Endothelial cell of umbilical vein (primary cell): ENCODE measurements at regions not wholly inside any gene's neighbourhood (a gene's known extent, or its start where the extent isn't known, plus 50 kb on each side); places are given as distances from the start of the nearest gene placed in this dataset.

ENCODE experiments used
- BruUV-seq: library from RNA; stranded (reverse); fragments of 400-500 nt; replicated peaks from 2 replicates; lab custom pipeline; 2021; lab: Mats Ljungman, UMichigan
- CTCF ChIA-PET: fragments of 300-600, 350-600 bp; sonication (Branson Sonifier 250); formaldehyde crosslinking; loops from one replicate; lab custom pipeline; 2021; ENCODE audit warnings: antibody characterized with exemption, inconsistent platforms; lab: Charles Lee
- POLR2A ChIA-PET: fragments of 300-600, 350-600 bp; sonication (Branson Sonifier 250); formaldehyde crosslinking; loops from one replicate; lab custom pipeline; 2021; ENCODE audit warnings: antibody characterized with exemption, inconsistent platforms; lab: Charles Lee
- DNase-seq: peaks from one replicate; pipeline ENCODE4 v3.0.0-alpha.2; 2011; ENCODE audit warnings: low read depth, low spot score
- FAIRE-seq: peaks from 2 replicates; lab custom pipeline; 2011; peaks lifted over from hg19 to GRCh38; lab: Jason Lieb, UNC
- H2AFZ ChIP-seq: 2 replicates; pipeline ENCODE4 v1.6.0; 2012; ENCODE audit warnings: low read depth, low read length, control low read depth, inconsistent platforms
- H3K27ac ChIP-seq: 2 replicates; pipeline ENCODE4 v1.5.1; 2011; ENCODE audit warnings: low read depth, mild to moderate bottlenecking, control low read depth, low read length, moderate library complexity; ENCODE audit not compliant: insufficient read depth
- H3K27me3 ChIP-seq, 2 experiments: 2 replicates each; pipeline versions ENCODE4 v1.6.0 to v1.6.1; 2011; ENCODE audit warnings: low read length in 2 of 2, mixed read lengths in 1 of 2; ENCODE audit not compliant: control insufficient read depth in 2 of 2, insufficient read depth in 2 of 2
- H3K36me3 ChIP-seq, 2 experiments: 2 replicates in 1 of 2; 3 replicates in 1 of 2; pipeline ENCODE4 v1.5.1; 2011; ENCODE audit warnings: low read length in 2 of 2, mild to moderate bottlenecking in 1 of 2, moderate library complexity in 1 of 2; ENCODE audit not compliant: control insufficient read depth in 2 of 2, insufficient read depth in 2 of 2; ENCODE audit errors: extremely low read depth in 1 of 2
- H3K4me1 ChIP-seq: 3 replicates; pipeline ENCODE4 v1.5.1; 2011; ENCODE audit warnings: mild to moderate bottlenecking, low read length; ENCODE audit not compliant: control insufficient read depth, insufficient read depth; ENCODE audit errors: extremely low read depth
- H3K4me2 ChIP-seq: 2 replicates; pipeline ENCODE4 v1.6.1; 2011; ENCODE audit warnings: low read length, control low read depth, mixed read lengths; ENCODE audit not compliant: insufficient read depth
- H3K4me3 ChIP-seq, 3 experiments: fragments of 200-600 bp in 1 of 3; sonication (generic), shearing (Covaris generic) in 1 of 3; replicated peaks in 1 of 3; 2 replicates each; pipeline ENCODE4 v1.5.1; 2011 to 2016; ENCODE audit warnings: control low read depth in 3 of 3, low read length in 3 of 3, mild to moderate bottlenecking in 2 of 3, inconsistent platforms in 1 of 3, low read depth in 1 of 3, moderate library complexity in 1 of 3; ENCODE audit not compliant: insufficient read depth in 1 of 3
- H3K79me2 ChIP-seq: 2 replicates; pipeline ENCODE4 v1.6.0; 2012; ENCODE audit warnings: low read length, inconsistent platforms; ENCODE audit not compliant: control insufficient read depth, insufficient read depth
- H3K9ac ChIP-seq: replicated peaks from 2 replicates; pipeline ENCODE3; 2011; ENCODE audit warnings: low read length, control low read depth; ENCODE audit not compliant: insufficient read depth; ENCODE audit errors: extremely low read depth
- H3K9me1 ChIP-seq: replicated peaks from 3 replicates; pipeline ENCODE4 v1.6.0; 2011; ENCODE audit warnings: mild to moderate bottlenecking, low read length; ENCODE audit not compliant: control insufficient read depth, insufficient read depth; ENCODE audit errors: extremely low read depth
- H3K9me3 ChIP-seq: replicated peaks from 2 replicates; pipeline ENCODE4 v1.5.1; 2012; ENCODE audit warnings: low read length, inconsistent platforms; ENCODE audit not compliant: control insufficient read depth, insufficient read depth
- H4K20me1 ChIP-seq: replicated peaks from 2 replicates; pipeline ENCODE3; 2011; ENCODE audit warnings: mild to moderate bottlenecking, low read length; ENCODE audit not compliant: control insufficient read depth, insufficient read depth; ENCODE audit errors: extremely low read depth
- CTCF ChIP-seq, 2 donors: IDR thresholded peaks; 1 replicate in 1 of 2; 2 replicates in 1 of 2; pipeline ENCODE4 v1.5.1; 2011; ENCODE audit warnings: low read length in 2 of 2, mild to moderate bottlenecking in 2 of 2, moderate library complexity in 2 of 2, control low read depth in 1 of 2, inconsistent platforms in 1 of 2, low read depth in 1 of 2; ENCODE audit not compliant: insufficient read depth in 1 of 2; ENCODE audit errors: extremely low read depth in 1 of 2
- EZH2 ChIP-seq: IDR thresholded peaks from 2 replicates; pipeline ENCODE4 v1.6.1; 2012; ENCODE audit warnings: borderline replicate concordance, low read depth, mild to moderate bottlenecking, moderate library complexity, low read length, inconsistent platforms; ENCODE audit not compliant: severe bottlenecking
- FOS ChIP-seq: IDR thresholded peaks from 2 replicates; pipeline ENCODE4 v1.6.1; 2011; ENCODE audit warnings: mild to moderate bottlenecking, low read length, moderate library complexity, borderline replicate concordance; ENCODE audit not compliant: insufficient read depth
- GATA2 ChIP-seq: IDR thresholded peaks from 2 replicates; pipeline ENCODE4 v1.7.0; 2011; ENCODE audit warnings: low read depth, mild to moderate bottlenecking, moderate library complexity, mixed read lengths, low read length; ENCODE audit not compliant: insufficient read length, insufficient read depth
- JUN ChIP-seq: IDR thresholded peaks from 2 replicates; pipeline ENCODE4 v1.6.1; 2011; ENCODE audit warnings: borderline replicate concordance, low read depth; ENCODE audit not compliant: insufficient read length, insufficient read depth
- MAX ChIP-seq: IDR thresholded peaks from 2 replicates; pipeline ENCODE4 v1.6.1; 2011; ENCODE audit not compliant: insufficient read depth, insufficient read length
- MYC ChIP-seq: IDR thresholded peaks from one replicate; pipeline ENCODE4 v1.6.1; 2011; ENCODE audit warnings: mild to moderate bottlenecking, low read depth, low read length
- POLR2A ChIP-seq: IDR thresholded peaks from 2 replicates; pipeline ENCODE4 v1.6.1; 2012; ENCODE audit warnings: low read depth, mild to moderate bottlenecking, control low read depth, low read length
- dilution Hi-C: fragments of 300-500 bp; cut with MboI; formaldehyde crosslinking; loops from one replicate; pipeline ENCODE4 v1.15.0; 2019; ENCODE audit warnings: low sequenced_read_pairs; ENCODE audit not compliant: extremely low pct_ligation_motif_present
- intact Hi-C: fragments of 100-400 bp; cut with micrococcal nuclease; formaldehyde crosslinking; loops from one replicate; pipeline ENCODE4 v1.10.0; 2022

GRCh38 chr21:41108668-41109585 lies 59.0 kb upstream of the BACE2 start:
- no peak overlapping the region for H3K4me2 ChIP-seq
- intact Hi-C loops, result no loop called here
- ChIA-PET CTCF (no interaction called here), POLR2A (no interaction called here)
- TF ChIP-seq POLR2A (no peak), FOS (no peak), CTCF (IDR thresholded peaks at IDR 0.05; ENCODE audit: extremely low read depth in 1 of 2, insufficient read depth in 1 of 2, low read depth in 1 of 2, low read length in 2 of 2) (no peak), EZH2 (no peak), JUN (no peak), GATA2 (no peak), MYC (no peak), MAX (no peak)
- FAIRE-seq, result no peak
- no peak overlapping the region for H2AFZ ChIP-seq
- no TSS peak for BruUV-seq
- no peaks in the 10 kb centered on the region for H3K4me1 ChIP-seq
- H3K9me1 ChIP-seq, result no peaks in the 10 kb centered on the region
- H3K27ac ChIP-seq, result no peak overlapping the region
- no peak overlapping the region for H3K4me3 ChIP-seq
- no peaks in the 10 kb centered on the region for H4K20me1 ChIP-seq
- dilution Hi-C loops, result no loop called here
- no peaks in the 10 kb centered on the region for H3K27me3 ChIP-seq
- no peaks in the 10 kb centered on the region for H3K79me2 ChIP-seq
- DNase-seq, result no peak
- no peak overlapping the region for H3K9ac ChIP-seq
- no peaks in the 10 kb centered on the region for H3K9me3 ChIP-seq
- H3K36me3 ChIP-seq, result no peaks in the 10 kb centered on the region
